ENCODE measurements at regions not wholly inside any gene's neighbourhood (a gene's known extent, or its start where the extent isn't known, plus 50 kb on each side); places are given as distances from the start of the nearest gene placed in this dataset.

GRCh38 chr2:177317857-177318256, 53.3 kb upstream of the NFE2L2 start:
- DNase-seq (ENCODE audit: low read depth, low spot score): no peak
- Histone ChIP-seq H3K27me3 (ENCODE audit: control insufficient read depth, insufficient read depth, low read length) (no peaks in the 10 kb centered on the region), H3K4me3 (ENCODE audit: low read depth in 2 of 2, low read length in 2 of 2) (no peak overlapping the region), H3K9me3 (ENCODE audit: control insufficient read depth, insufficient read depth, low read depth, low read length) (no peaks in the 10 kb centered on the region), H3K27ac (ENCODE audit: low read length) (no peak overlapping the region), H3K36me3 (ENCODE audit: control insufficient read depth, insufficient read depth, low read length) (no peaks in the 10 kb centered on the region; the same call in 1 of the 2 replicates), H3K4me1 (ENCODE audit: control insufficient read depth, insufficient read depth, low read length) (no peaks in the 10 kb centered on the region)
- CTCF ChIA-PET: no interaction called here
- intact Hi-C loops (cut with micrococcal nuclease; ENCODE audit: unreplicated experiment) (no loop called here), in situ Hi-C loops (cut with HindIII; ENCODE audit: low pct_unique_long_range_greater_than_20kb, low sequenced_read_pairs) (no loop called here)
- TF ChIP-seq POLR2AphosphoS5 (IDR thresholded peaks at IDR 0.05; ENCODE audit: low read depth, low read length) (no peak), SIN3A (IDR thresholded peaks at IDR 0.05; ENCODE audit: borderline replicate concordance, insufficient read depth, low read depth, low read length) (no peak), REST (IDR thresholded peaks at IDR 0.05; ENCODE audit: insufficient read depth in 1 of 2, low read depth in 2 of 2, low read length in 1 of 2) (no peak), TCF7L2 (IDR thresholded peaks at IDR 0.05; ENCODE audit: low read depth, low read length) (no peak), CTCF (IDR thresholded peaks at IDR 0.05) (no peak)
- BruUV-seq (replicated peaks): no TSS peak
- POLR2A ChIA-PET: interaction anchor here (0.5 kb wide), 1 partner anchor 15 kb away, joined by 3 read pairs; no protein-coding TSS in a partner anchor
- ATAC-seq: no peak

- TF ChIP-seq REST (IDR thresholded peaks at IDR 0.05; ENCODE audit: insufficient read depth in 1 of 2, low read depth in 2 of 2, low read length in 1 of 2): no peak
- no peak for TF ChIP-seq POLR2AphosphoS5 (IDR thresholded peaks at IDR 0.05; ENCODE audit: low read depth, low read length)
- TF ChIP-seq SIN3A (IDR thresholded peaks at IDR 0.05; ENCODE audit: borderline replicate concordance, insufficient read depth, low read depth, low read length): no peak
- TF ChIP-seq CTCF (IDR thresholded peaks at IDR 0.05): no peak
- no peak for TF ChIP-seq TCF7L2 (IDR thresholded peaks at IDR 0.05; ENCODE audit: low read depth, low read length)
- ChIA-PET POLR2A (no interaction called here), CTCF (no interaction called here)
- ATAC-seq: no peak
- in situ Hi-C loops (cut with HindIII; ENCODE audit: low pct_unique_long_range_greater_than_20kb, low sequenced_read_pairs): no loop called here
- no peak overlapping the region for H3K4me3 ChIP-seq (ENCODE audit: low read depth in 2 of 2, low read length in 2 of 2)
- H3K27ac ChIP-seq (ENCODE audit: low read length): no peak overlapping the region
- intact Hi-C loops (cut with micrococcal nuclease; ENCODE audit: unreplicated experiment): no loop called here
- DNase-seq (ENCODE audit: low read depth, low spot score): no peak
- no peaks in the 10 kb centered on the region; the same call in 1 of the 2 replicates for H3K36me3 ChIP-seq (ENCODE audit: control insufficient read depth, insufficient read depth, low read length)
- no peaks in the 10 kb centered on the region for H3K4me1 ChIP-seq (ENCODE audit: control insufficient read depth, insufficient read depth, low read length)
- H3K9me3 ChIP-seq (ENCODE audit: control insufficient read depth, insufficient read depth, low read depth, low read length): no peaks in the 10 kb centered on the region
- no peaks in the 10 kb centered on the region for H3K27me3 ChIP-seq (ENCODE audit: control insufficient read depth, insufficient read depth, low read length)
- no TSS peak for BruUV-seq (replicated peaks)
Observed at GRCh38 chr2:177318613-177319012, 54.1 kb upstream of the NFE2L2 start.
